Effector memory CD4-positive, alpha-beta T cell (primary cell): ENCODE measurements at regions not wholly inside any gene's neighbourhood (a gene's known extent, or its start where the extent isn't known, plus 50 kb on each side); places are given as distances from the start of the nearest gene placed in this dataset.
A peak's percentile ranks its signal among the peaks of the same experiment; 100 is the strongest.
"Not testable (repeated sequence)": the region's sequence is repeated elsewhere in the genome, so short reads cannot be mapped to it uniquely, and the experiment has no call there.

Experiments used
- DNase-seq, 3 donors: peaks; one replicate each; pipeline ENCODE4 v3.0.0-alpha.2; 2020
- H3K27ac ChIP-seq: 2 replicates; pipeline ENCODE4 v1.7.0; 2013; ENCODE audit warnings: mild to moderate bottlenecking, low read length, moderate library complexity; ENCODE audit not compliant: insufficient read depth, poor library complexity, severe bottlenecking
- H3K27me3 ChIP-seq: replicated peaks from 2 replicates; pipeline ENCODE4 v1.7.0; 2013; ENCODE audit warnings: mild to moderate bottlenecking, low read length; ENCODE audit not compliant: insufficient read depth, control insufficient read depth, poor library complexity, severe bottlenecking
- H3K36me3 ChIP-seq: 2 replicates; pipeline ENCODE4 v1.7.0; 2013; ENCODE audit warnings: mild to moderate bottlenecking, low read length, moderate library complexity; ENCODE audit not compliant: control insufficient read depth, insufficient read depth
- H3K4me1 ChIP-seq: 2 replicates; pipeline ENCODE4 v1.7.0; 2013; ENCODE audit warnings: low read length, mild to moderate bottlenecking; ENCODE audit not compliant: control insufficient read depth, insufficient read depth, poor library complexity, severe bottlenecking
- H3K4me3 ChIP-seq: 2 replicates; pipeline ENCODE4 v1.7.0; 2013; ENCODE audit warnings: low read length, low read depth, mild to moderate bottlenecking; ENCODE audit not compliant: insufficient read depth, poor library complexity, severe bottlenecking
- H3K9me3 ChIP-seq: 2 replicates; pipeline ENCODE4 v1.7.0; 2013; ENCODE audit warnings: mild to moderate bottlenecking, low read length, moderate library complexity; ENCODE audit not compliant: control insufficient read depth

- H3K9me3 ChIP-seq, H3K27ac ChIP-seq, H3K4me3 ChIP-seq, DNase-seq, H3K36me3 ChIP-seq, H3K4me1 ChIP-seq, H3K27me3 ChIP-seq: not testable (repeated sequence)
Observed at GRCh38 chr7:150044771-150045170, 171.0 kb downstream of the ATP6V0E2 start.

- not testable (repeated sequence) for H3K4me1 ChIP-seq, H3K36me3 ChIP-seq, DNase-seq, H3K4me3 ChIP-seq, H3K27ac ChIP-seq, H3K27me3 ChIP-seq, H3K9me3 ChIP-seq
Observed at GRCh38 chr7:150045596-150045995, 171.8 kb downstream of the ATP6V0E2 start.

- not testable (repeated sequence) for H3K4me3 ChIP-seq, DNase-seq
Observed at GRCh38 chr7:150046290-150047194, 172.8 kb downstream of the ATP6V0E2 start.

GRCh38 chr7:150047329-150047728 lies 173.6 kb downstream of the ATP6V0E2 start:
- not testable (repeated sequence) for H3K4me3 ChIP-seq, H3K9me3 ChIP-seq, H3K27me3 ChIP-seq, DNase-seq, H3K4me1 ChIP-seq, H3K27ac ChIP-seq, H3K36me3 ChIP-seq

More at GRCh38 chr7:150046290-150047194, 172.8 kb downstream of the ATP6V0E2 start:
- H3K27ac ChIP-seq, H3K4me1 ChIP-seq, H3K9me3 ChIP-seq, H3K36me3 ChIP-seq, H3K27me3 ChIP-seq: not testable (repeated sequence)

- DNase-seq, H3K27ac ChIP-seq, H3K36me3 ChIP-seq, H3K4me1 ChIP-seq, H3K27me3 ChIP-seq, H3K9me3 ChIP-seq: not testable (repeated sequence)
- peak overlapping the region; percentile 35 for H3K4me3 ChIP-seq
Observed at GRCh38 chr7:150047772-150048171, 174.0 kb downstream of the ATP6V0E2 start.

GRCh38 chr7:150048244-150049011 lies 174.7 kb downstream of the ATP6V0E2 start:
- H3K9me3 ChIP-seq, H3K27me3 ChIP-seq, DNase-seq, H3K4me1 ChIP-seq, H3K36me3 ChIP-seq, H3K27ac ChIP-seq: not testable (repeated sequence)
- H3K4me3 ChIP-seq: peak overlapping the region; percentile 35

- H3K36me3 ChIP-seq, H3K27me3 ChIP-seq, DNase-seq, H3K4me1 ChIP-seq, H3K27ac ChIP-seq, H3K9me3 ChIP-seq, H3K4me3 ChIP-seq: not testable (repeated sequence)
Observed at GRCh38 chr7:150049012-150049655, 175.4 kb downstream of the ATP6V0E2 start.

GRCh38 chr7:150053396-150053795 lies 179.6 kb downstream of the ATP6V0E2 start:
- not testable (repeated sequence) for H3K27me3 ChIP-seq, H3K9me3 ChIP-seq, DNase-seq

GRCh38 chr7:150054242-150054641 lies 180.5 kb downstream of the ATP6V0E2 start:
- not testable (repeated sequence) for H3K9me3 ChIP-seq, H3K27ac ChIP-seq, DNase-seq, H3K4me1 ChIP-seq, H3K27me3 ChIP-seq, H3K4me3 ChIP-seq, H3K36me3 ChIP-seq

More at GRCh38 chr7:150053396-150053795, 179.6 kb downstream of the ATP6V0E2 start:
- H3K27ac ChIP-seq, H3K4me1 ChIP-seq, H3K36me3 ChIP-seq, H3K4me3 ChIP-seq: not testable (repeated sequence)
